ENCODE measurements at regions not wholly inside any gene's neighbourhood (a gene's known extent, or its start where the extent isn't known, plus 50 kb on each side); places are given as distances from the start of the nearest gene placed in this dataset.

- TF ChIP-seq CREM (CRISPR knock-in tag; IDR thresholded peaks at IDR 0.05), result no peak
- no peak for TF ChIP-seq AFF4 (CRISPR knock-in tag; IDR thresholded peaks at IDR 0.05; ENCODE audit: borderline replicate concordance)
Observed at GRCh38 chr7:79837915-79838314, 296.7 kb upstream of the GNAI1 start.
